ENCODE measurements at regions not wholly inside any gene's neighbourhood (a gene's known extent, or its start where the extent isn't known, plus 50 kb on each side); places are given as distances from the start of the nearest gene placed in this dataset.

- DNase-seq: no peak
Observed at GRCh38 chr10:129400426-129400825, 66.6 kb upstream of the MGMT start.

GRCh38 chr10:129402459-129402858 lies 64.6 kb upstream of the MGMT start:
- DNase-seq: no peak

- no peak for DNase-seq
Observed at GRCh38 chr10:129404091-129404490, 63.0 kb upstream of the MGMT start.

GRCh38 chr10:129405389-129405788 lies 61.7 kb upstream of the MGMT start:
- no peak for DNase-seq

- no peak for DNase-seq
Observed at GRCh38 chr10:129410688-129411392, 56.2 kb upstream of the MGMT start.

- DNase-seq: no peak
Observed at GRCh38 chr10:129411393-129411705, 55.7 kb upstream of the MGMT start.

- DNase-seq: no peak
Observed at GRCh38 chr10:129411772-129412171, 55.3 kb upstream of the MGMT start.

- DNase-seq: no peak
Observed at GRCh38 chr10:129413024-129413423, 54.0 kb upstream of the MGMT start.

GRCh38 chr10:129415215-129416140 lies 51.6 kb upstream of the MGMT start:
- DNase-seq: no peak

GRCh38 chr10:129416155-129416554 lies 50.9 kb upstream of the MGMT start:
- no peak for DNase-seq

- DNase-seq: no peak
Observed at GRCh38 chr10:129416956-129417765, 49.9 kb upstream of the MGMT start.
